IMR-90 (cell line): ENCODE measurements at regions not wholly inside any gene's neighbourhood (a gene's known extent, or its start where the extent isn't known, plus 50 kb on each side); places are given as distances from the start of the nearest gene placed in this dataset.

ENCODE experiments used
- ATAC-seq: fragments of 200-7000 bp; cut with Tn5 transposase; 2 replicates; pipeline ENCODE4 v1.9.1; 2020; ENCODE audit warnings: low read depth, mild to moderate bottlenecking, moderate library complexity
- BruUV-seq: library from RNA; stranded (reverse); fragments of 400-500 nt; replicated peaks from 2 replicates; lab custom pipeline; 2021; lab: Mats Ljungman, UMichigan
- CTCF ChIA-PET: fragments of 300-600 bp; formaldehyde crosslinking; extraction: SDS; loops from one replicate; lab custom pipeline; 2021; ENCODE audit warnings: antibody characterized with exemption; lab: Yijun Ruan, JAX
- POLR2A ChIA-PET: fragments of 300-600 bp; sonication (Branson Sonifier 250); formaldehyde crosslinking; loops from one replicate; lab custom pipeline; 2022; ENCODE audit warnings: antibody characterized with exemption; ENCODE audit not compliant: unreplicated experiment; lab: Charles Lee
- DNase-seq: peaks from one replicate; pipeline ENCODE4 v3.0.0; 2013
- H2AFZ ChIP-seq: replicated peaks from 2 replicates; pipeline ENCODE3; 2013; ENCODE audit warnings: low read length, mild to moderate bottlenecking; ENCODE audit not compliant: poor library complexity
- H2AK5ac ChIP-seq: 2 replicates; pipeline ENCODE4 v1.6.1; 2013; ENCODE audit warnings: low read depth, low read length, inconsistent platforms
- H2AK9ac ChIP-seq: replicated peaks from 2 replicates; pipeline ENCODE3; 2013; ENCODE audit warnings: mild to moderate bottlenecking, low read depth, low read length, moderate library complexity; ENCODE audit not compliant: poor library complexity
- H2BK120ac ChIP-seq: 2 replicates; pipeline ENCODE4 v1.6.1; 2013; ENCODE audit warnings: low read depth, low read length, inconsistent platforms
- H2BK15ac ChIP-seq: 3 replicates; pipeline ENCODE4 v1.6.1; 2013; ENCODE audit warnings: low read depth, low read length, inconsistent platforms
- H2BK20ac ChIP-seq: 2 replicates; pipeline ENCODE4 v1.6.1; 2013; ENCODE audit warnings: low read depth, mild to moderate bottlenecking, inconsistent platforms, low read length, moderate library complexity
- H2BK5ac ChIP-seq: 2 replicates; pipeline ENCODE4 v1.6.1; 2013; ENCODE audit warnings: mild to moderate bottlenecking, low read depth, low read length, inconsistent platforms; ENCODE audit not compliant: poor library complexity, severe bottlenecking
- H3K14ac ChIP-seq: replicated peaks from 2 replicates; pipeline ENCODE4 v1.6.1; 2013; ENCODE audit warnings: low read depth, low read length, inconsistent platforms
- H3K18ac ChIP-seq: 2 replicates; pipeline ENCODE4 v1.6.1; 2013; ENCODE audit warnings: low read depth, low read length, control low read depth
- H3K23ac ChIP-seq: 2 replicates; pipeline ENCODE4 v1.6.1; 2013; ENCODE audit warnings: low read depth, low read length, inconsistent platforms
- H3K27ac ChIP-seq: 2 replicates; pipeline ENCODE4 v1.5.1; 2013; ENCODE audit warnings: mild to moderate bottlenecking, control low read depth, low read length; ENCODE audit not compliant: insufficient read depth
- H3K27me3 ChIP-seq: 2 replicates; pipeline ENCODE4 v1.6.1; 2013; ENCODE audit warnings: low read length; ENCODE audit not compliant: control insufficient read depth, insufficient read depth
- H3K36me3 ChIP-seq: 2 replicates; pipeline ENCODE4 v1.6.1; 2013; ENCODE audit warnings: low read length, mixed read lengths; ENCODE audit not compliant: control insufficient read depth, insufficient read depth
- H3K4ac ChIP-seq: 2 replicates; pipeline ENCODE4 v1.6.1; 2013; ENCODE audit warnings: low read depth, low read length, inconsistent platforms
- H3K4me1 ChIP-seq: 2 replicates; pipeline ENCODE4 v1.6.1; 2013; ENCODE audit warnings: low read length, mixed read lengths; ENCODE audit not compliant: control insufficient read depth, insufficient read depth
- H3K4me2 ChIP-seq: 2 replicates; pipeline ENCODE4 v1.6.1; 2013; ENCODE audit warnings: low read depth, mild to moderate bottlenecking, control low read depth, low read length, moderate library complexity
- H3K4me3 ChIP-seq: 2 replicates; pipeline ENCODE4 v1.5.1; 2013; ENCODE audit warnings: low read depth, mild to moderate bottlenecking, control low read depth, low read length, moderate library complexity; ENCODE audit not compliant: insufficient read depth
- H3K56ac ChIP-seq: 2 replicates; pipeline ENCODE4 v1.6.1; 2013; ENCODE audit warnings: low read length, inconsistent platforms; ENCODE audit not compliant: insufficient read depth; ENCODE audit errors: extremely low read depth
- H3K79me1 ChIP-seq, 2 experiments: 2 replicates each; pipeline ENCODE4 v1.6.1; 2013; ENCODE audit warnings: low read length in 2 of 2, inconsistent platforms in 1 of 2, low read depth in 1 of 2
- H3K9ac ChIP-seq: 2 replicates; pipeline ENCODE4 v1.6.1; 2013; ENCODE audit warnings: low read depth, low read length, control low read depth
- H3K9me1 ChIP-seq: 2 replicates; pipeline ENCODE4 v1.6.1; 2013; ENCODE audit warnings: low read length, inconsistent platforms; ENCODE audit not compliant: insufficient read depth
- H3K9me3 ChIP-seq: 2 replicates; pipeline ENCODE4 v1.6.1; 2013; ENCODE audit warnings: low read length; ENCODE audit not compliant: control insufficient read depth, insufficient read depth
- H4K20me1 ChIP-seq: 2 replicates; pipeline ENCODE4 v1.6.1; 2013; ENCODE audit warnings: low read length, inconsistent platforms; ENCODE audit not compliant: insufficient read depth
- H4K5ac ChIP-seq: 2 replicates; pipeline ENCODE4 v1.6.1; 2013; ENCODE audit warnings: mild to moderate bottlenecking, low read depth, low read length, control low read depth
- H4K8ac ChIP-seq, 2 experiments: 2 replicates each; pipeline ENCODE4 v1.6.1; 2013; ENCODE audit warnings: low read depth in 2 of 2, low read length in 2 of 2, control low read depth in 1 of 2, inconsistent platforms in 1 of 2
- H4K91ac ChIP-seq: 2 replicates; pipeline ENCODE4 v1.6.1; 2013; ENCODE audit warnings: low read depth, low read length, inconsistent platforms; ENCODE audit not compliant: insufficient read depth
- NFE2L2 ChIP-seq: fragments of 150-350 bp; IDR thresholded peaks from 2 replicates; pipeline ENCODE4 v1.6.1; 2016; ENCODE audit warnings: low read depth, mild to moderate bottlenecking, low read length
- WGBS, 2 experiments: methylation state at CpG; one replicate each; pipeline versions ENCODE4 v1.1.5 to v1.1.7; 2013; ENCODE audit warnings: missing lambda C conversion rate in 2 of 2; ENCODE audit not compliant: insufficient read length in 1 of 2; ENCODE audit errors: extremely low coverage in 2 of 2; 5-methylcytosine and 5-hydroxymethylcytosine counted together
- dilution Hi-C: fragments of 300-500 bp; cut with HindIII; formaldehyde crosslinking; loops from one replicate; pipeline ENCODE4 v1.14.3; 2018; ENCODE audit warnings: low sequenced_read_pairs; ENCODE audit not compliant: unreplicated experiment
- in situ Hi-C: fragments of 300-500 bp; cut with MboI; formaldehyde crosslinking; loops from 3 replicates; pipeline ENCODE4 v1.14.3; 2019; ENCODE audit warnings: low sequenced_read_pairs, inconsistent platforms, mixed read lengths
- intact Hi-C: fragments of 100-400 bp; cut with micrococcal nuclease; formaldehyde crosslinking; loops from 2 replicates; pipeline ENCODE4 v1.10.0; 2022

GRCh38 chr17:6914711-6915110 lies 81.1 kb upstream of the ALOX12 start:
- H3K36me3 ChIP-seq, result no peaks in the 10 kb centered on the region
- no peaks in the 10 kb centered on the region for H3K79me1 ChIP-seq
- no peak overlapping the region for H4K8ac ChIP-seq
- H3K27ac ChIP-seq, result no peak overlapping the region
- dilution Hi-C loops, result no loop called here
- no peak overlapping the region for H2BK120ac ChIP-seq
- no TSS peak for BruUV-seq
- H2AK9ac ChIP-seq, result no peak overlapping the region
- in situ Hi-C loops, result loop anchor here (5.0 to 25.0 kb wide), 2 partner anchors 93 to 223 kb away; no protein-coding TSS in a partner anchor
- TF ChIP-seq NFE2L2, result no peak
- no peak overlapping the region for H4K91ac ChIP-seq
- H2BK5ac ChIP-seq, result no peak overlapping the region
- H3K4me3 ChIP-seq, result no peak overlapping the region
- no peak overlapping the region for H2BK20ac ChIP-seq
- 41% methylated on average over 4 of the region's 6 CpGs; no CpG with 5 or more reads in 1 of the 2 experiments for WGBS, 2 experiments
- H3K4ac ChIP-seq, result no peak overlapping the region
- no peak overlapping the region for H3K4me2 ChIP-seq
- H3K56ac ChIP-seq, result no peak overlapping the region
- peak; percentile 7 for DNase-seq
- no peak overlapping the region for H3K23ac ChIP-seq
- H3K27me3 ChIP-seq, result peaks cover 23% of the 10 kb centered on the region
- no peak overlapping the region for H3K18ac ChIP-seq
- ChIA-PET CTCF (interaction anchor here (2.8 kb wide), 1 partner anchor 90 kb away, joined by 10 read pairs; no protein-coding TSS in a partner anchor), POLR2A (no interaction called here)
- no peak for ATAC-seq
- H4K20me1 ChIP-seq, result peaks cover 4% of the 10 kb centered on the region; the same call in 1 of the 2 replicates
- no peak overlapping the region for H2BK15ac ChIP-seq
- H3K4me1 ChIP-seq, result no peaks in the 10 kb centered on the region
- no peaks in the 10 kb centered on the region for H3K9me3 ChIP-seq
- H3K9ac ChIP-seq, result no peak overlapping the region
- H4K5ac ChIP-seq, result no peak overlapping the region
- no peaks in the 10 kb centered on the region for H3K9me1 ChIP-seq
- intact Hi-C loops, result loop anchor here (1.0 kb wide), 1 partner anchor 90 kb away; no protein-coding TSS in a partner anchor
- no peak overlapping the region for H2AK5ac ChIP-seq
- no peak overlapping the region for H2AFZ ChIP-seq
- no peak overlapping the region for H3K14ac ChIP-seq
